ENCODE measurements at regions not wholly inside any gene's neighbourhood (a gene's known extent, or its start where the extent isn't known, plus 50 kb on each side); places are given as distances from the start of the nearest gene placed in this dataset.

- TF ChIP-seq, protein P1, sequence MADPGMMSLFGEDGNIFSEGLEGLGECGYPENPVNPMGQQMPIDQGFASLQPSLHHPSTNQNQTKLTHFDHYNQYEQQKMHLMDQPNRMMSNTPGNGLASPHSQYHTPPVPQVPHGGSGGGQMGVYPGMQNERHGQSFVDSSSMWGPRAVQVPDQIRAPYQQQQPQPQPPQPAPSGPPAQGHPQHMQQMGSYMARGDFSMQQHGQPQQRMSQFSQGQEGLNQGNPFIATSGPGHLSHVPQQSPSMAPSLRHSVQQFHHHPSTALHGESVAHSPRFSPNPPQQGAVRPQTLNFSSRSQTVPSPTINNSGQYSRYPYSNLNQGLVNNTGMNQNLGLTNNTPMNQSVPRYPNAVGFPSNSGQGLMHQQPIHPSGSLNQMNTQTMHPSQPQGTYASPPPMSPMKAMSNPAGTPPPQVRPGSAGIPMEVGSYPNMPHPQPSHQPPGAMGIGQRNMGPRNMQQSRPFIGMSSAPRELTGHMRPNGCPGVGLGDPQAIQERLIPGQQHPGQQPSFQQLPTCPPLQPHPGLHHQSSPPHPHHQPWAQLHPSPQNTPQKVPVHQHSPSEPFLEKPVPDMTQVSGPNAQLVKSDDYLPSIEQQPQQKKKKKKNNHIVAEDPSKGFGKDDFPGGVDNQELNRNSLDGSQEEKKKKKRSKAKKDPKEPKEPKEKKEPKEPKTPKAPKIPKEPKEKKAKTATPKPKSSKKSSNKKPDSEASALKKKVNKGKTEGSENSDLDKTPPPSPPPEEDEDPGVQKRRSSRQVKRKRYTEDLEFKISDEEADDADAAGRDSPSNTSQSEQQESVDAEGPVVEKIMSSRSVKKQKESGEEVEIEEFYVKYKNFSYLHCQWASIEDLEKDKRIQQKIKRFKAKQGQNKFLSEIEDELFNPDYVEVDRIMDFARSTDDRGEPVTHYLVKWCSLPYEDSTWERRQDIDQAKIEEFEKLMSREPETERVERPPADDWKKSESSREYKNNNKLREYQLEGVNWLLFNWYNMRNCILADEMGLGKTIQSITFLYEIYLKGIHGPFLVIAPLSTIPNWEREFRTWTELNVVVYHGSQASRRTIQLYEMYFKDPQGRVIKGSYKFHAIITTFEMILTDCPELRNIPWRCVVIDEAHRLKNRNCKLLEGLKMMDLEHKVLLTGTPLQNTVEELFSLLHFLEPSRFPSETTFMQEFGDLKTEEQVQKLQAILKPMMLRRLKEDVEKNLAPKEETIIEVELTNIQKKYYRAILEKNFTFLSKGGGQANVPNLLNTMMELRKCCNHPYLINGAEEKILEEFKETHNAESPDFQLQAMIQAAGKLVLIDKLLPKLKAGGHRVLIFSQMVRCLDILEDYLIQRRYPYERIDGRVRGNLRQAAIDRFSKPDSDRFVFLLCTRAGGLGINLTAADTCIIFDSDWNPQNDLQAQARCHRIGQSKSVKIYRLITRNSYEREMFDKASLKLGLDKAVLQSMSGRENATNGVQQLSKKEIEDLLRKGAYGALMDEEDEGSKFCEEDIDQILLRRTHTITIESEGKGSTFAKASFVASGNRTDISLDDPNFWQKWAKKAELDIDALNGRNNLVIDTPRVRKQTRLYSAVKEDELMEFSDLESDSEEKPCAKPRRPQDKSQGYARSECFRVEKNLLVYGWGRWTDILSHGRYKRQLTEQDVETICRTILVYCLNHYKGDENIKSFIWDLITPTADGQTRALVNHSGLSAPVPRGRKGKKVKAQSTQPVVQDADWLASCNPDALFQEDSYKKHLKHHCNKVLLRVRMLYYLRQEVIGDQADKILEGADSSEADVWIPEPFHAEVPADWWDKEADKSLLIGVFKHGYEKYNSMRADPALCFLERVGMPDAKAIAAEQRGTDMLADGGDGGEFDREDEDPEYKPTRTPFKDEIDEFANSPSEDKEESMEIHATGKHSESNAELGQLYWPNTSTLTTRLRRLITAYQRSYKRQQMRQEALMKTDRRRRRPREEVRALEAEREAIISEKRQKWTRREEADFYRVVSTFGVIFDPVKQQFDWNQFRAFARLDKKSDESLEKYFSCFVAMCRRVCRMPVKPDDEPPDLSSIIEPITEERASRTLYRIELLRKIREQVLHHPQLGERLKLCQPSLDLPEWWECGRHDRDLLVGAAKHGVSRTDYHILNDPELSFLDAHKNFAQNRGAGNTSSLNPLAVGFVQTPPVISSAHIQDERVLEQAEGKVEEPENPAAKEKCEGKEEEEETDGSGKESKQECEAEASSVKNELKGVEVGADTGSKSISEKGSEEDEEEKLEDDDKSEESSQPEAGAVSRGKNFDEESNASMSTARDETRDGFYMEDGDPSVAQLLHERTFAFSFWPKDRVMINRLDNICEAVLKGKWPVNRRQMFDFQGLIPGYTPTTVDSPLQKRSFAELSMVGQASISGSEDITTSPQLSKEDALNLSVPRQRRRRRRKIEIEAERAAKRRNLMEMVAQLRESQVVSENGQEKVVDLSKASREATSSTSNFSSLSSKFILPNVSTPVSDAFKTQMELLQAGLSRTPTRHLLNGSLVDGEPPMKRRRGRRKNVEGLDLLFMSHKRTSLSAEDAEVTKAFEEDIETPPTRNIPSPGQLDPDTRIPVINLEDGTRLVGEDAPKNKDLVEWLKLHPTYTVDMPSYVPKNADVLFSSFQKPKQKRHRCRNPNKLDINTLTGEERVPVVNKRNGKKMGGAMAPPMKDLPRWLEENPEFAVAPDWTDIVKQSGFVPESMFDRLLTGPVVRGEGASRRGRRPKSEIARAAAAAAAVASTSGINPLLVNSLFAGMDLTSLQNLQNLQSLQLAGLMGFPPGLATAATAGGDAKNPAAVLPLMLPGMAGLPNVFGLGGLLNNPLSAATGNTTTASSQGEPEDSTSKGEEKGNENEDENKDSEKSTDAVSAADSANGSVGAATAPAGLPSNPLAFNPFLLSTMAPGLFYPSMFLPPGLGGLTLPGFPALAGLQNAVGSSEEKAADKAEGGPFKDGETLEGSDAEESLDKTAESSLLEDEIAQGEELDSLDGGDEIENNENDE (IDR thresholded peaks at IDR 0.05; ENCODE audit: insufficient replicate concordance, low read length), result no peak
- TF ChIP-seq RXRA (IDR thresholded peaks at IDR 0.05; ENCODE audit: insufficient read depth, low read depth, low read length) (no peak), CHD1 (IDR thresholded peaks at IDR 0.05; ENCODE audit: low read depth, low read length) (no peak), KDM4A (IDR thresholded peaks at IDR 0.05; ENCODE audit: low read depth, low read length, severe bottlenecking) (no peak), NRF1 (IDR thresholded peaks at IDR 0.05; ENCODE audit: low read depth, low read length) (no peak), USF2 (IDR thresholded peaks at IDR 0.05; ENCODE audit: low read length) (no peak)
These were observed 96.2 kb upstream of the SEMA6D start (continued) for GRCh38 chr15:47620960-47621681.

All from H1 (cell line).